Endothelial cell of umbilical vein (primary cell): ENCODE measurements at regions not wholly inside any gene's neighbourhood (a gene's known extent, or its start where the extent isn't known, plus 50 kb on each side); places are given as distances from the start of the nearest gene placed in this dataset.

Source experiments
- CTCF ChIP-seq, 2 donors: IDR thresholded peaks; 1 replicate in 1 of 2; 2 replicates in 1 of 2; pipeline ENCODE4 v1.5.1; 2011; ENCODE audit warnings: low read length in 2 of 2, mild to moderate bottlenecking in 2 of 2, moderate library complexity in 2 of 2, control low read depth in 1 of 2, inconsistent platforms in 1 of 2, low read depth in 1 of 2; ENCODE audit not compliant: insufficient read depth in 1 of 2; ENCODE audit errors: extremely low read depth in 1 of 2
- MAX ChIP-seq: IDR thresholded peaks from 2 replicates; pipeline ENCODE4 v1.6.1; 2011; ENCODE audit not compliant: insufficient read depth, insufficient read length
- POLR2A ChIP-seq: IDR thresholded peaks from 2 replicates; pipeline ENCODE4 v1.6.1; 2012; ENCODE audit warnings: low read depth, mild to moderate bottlenecking, control low read depth, low read length

DNA sequence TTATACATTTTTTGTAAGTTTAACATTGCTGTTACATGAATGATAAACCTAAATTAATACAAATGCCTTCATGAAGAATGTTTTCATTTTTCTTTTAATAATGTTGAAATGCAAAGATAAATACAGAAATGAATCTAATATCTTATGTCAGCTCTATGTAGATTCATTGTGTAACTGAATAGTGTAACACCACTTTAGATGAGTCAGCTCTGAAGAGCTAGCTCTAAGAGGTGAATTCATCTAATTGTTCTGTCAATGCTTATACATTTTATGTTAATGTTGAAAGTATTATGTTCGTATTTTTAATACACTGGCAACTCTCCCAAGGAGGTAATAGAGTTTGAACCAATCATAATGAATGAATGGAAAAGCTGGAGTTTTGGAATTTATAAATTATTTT lies 146.9 kb upstream of the FMR1 start:
- TF ChIP-seq POLR2A: no peak
- no peak for TF ChIP-seq CTCF (IDR thresholded peaks at IDR 0.05; ENCODE audit: extremely low read depth in 1 of 2, insufficient read depth in 1 of 2, low read depth in 1 of 2, low read length in 2 of 2)
- no peak for TF ChIP-seq MAX
